ENCODE measurements at regions not wholly inside any gene's neighbourhood (a gene's known extent, or its start where the extent isn't known, plus 50 kb on each side); places are given as distances from the start of the nearest gene placed in this dataset.

DNA sequence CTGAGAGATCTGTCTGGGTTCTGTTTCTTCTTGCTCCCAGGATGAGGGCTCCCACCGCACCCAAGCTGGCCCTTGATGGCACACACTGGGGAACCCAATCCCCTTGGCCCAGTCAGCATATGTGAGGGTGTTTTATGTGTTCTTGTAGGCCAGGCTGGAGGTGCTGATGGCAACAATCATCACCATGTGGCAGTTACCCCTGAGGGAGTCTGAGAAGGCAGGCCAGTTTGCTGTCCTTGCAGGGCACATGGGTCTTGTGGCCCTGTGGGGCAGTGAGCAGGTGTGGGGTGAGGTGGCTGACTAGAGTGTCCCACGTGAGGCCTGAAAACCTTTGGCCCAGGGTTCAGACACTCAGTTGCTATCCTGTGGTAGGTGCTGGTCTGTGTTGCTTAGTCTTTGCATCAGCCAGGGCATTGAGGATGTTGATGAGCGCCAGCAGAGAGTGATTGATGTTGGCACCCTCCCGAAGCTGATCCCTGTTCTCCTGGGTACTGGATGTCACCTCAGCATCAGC lies 2183.0 kb downstream of the TP53TG3F start (continued):
- TF ChIP-seq TCF7L2 (IDR thresholded peaks at IDR 0.05; ENCODE audit: borderline replicate concordance, extremely low read depth, insufficient read depth, insufficient read length): no peak
- no peak for TF ChIP-seq JUND (IDR thresholded peaks at IDR 0.05)
- TF ChIP-seq, protein P1, sequence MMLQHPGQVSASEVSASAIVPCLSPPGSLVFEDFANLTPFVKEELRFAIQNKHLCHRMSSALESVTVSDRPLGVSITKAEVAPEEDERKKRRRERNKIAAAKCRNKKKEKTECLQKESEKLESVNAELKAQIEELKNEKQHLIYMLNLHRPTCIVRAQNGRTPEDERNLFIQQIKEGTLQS (IDR thresholded peaks at IDR 0.05): no peak
- no peak for TF ChIP-seq POLR2A (IDR thresholded peaks at IDR 0.05; ENCODE audit: borderline replicate concordance, extremely low read depth, insufficient read depth, insufficient read length)

DNA sequence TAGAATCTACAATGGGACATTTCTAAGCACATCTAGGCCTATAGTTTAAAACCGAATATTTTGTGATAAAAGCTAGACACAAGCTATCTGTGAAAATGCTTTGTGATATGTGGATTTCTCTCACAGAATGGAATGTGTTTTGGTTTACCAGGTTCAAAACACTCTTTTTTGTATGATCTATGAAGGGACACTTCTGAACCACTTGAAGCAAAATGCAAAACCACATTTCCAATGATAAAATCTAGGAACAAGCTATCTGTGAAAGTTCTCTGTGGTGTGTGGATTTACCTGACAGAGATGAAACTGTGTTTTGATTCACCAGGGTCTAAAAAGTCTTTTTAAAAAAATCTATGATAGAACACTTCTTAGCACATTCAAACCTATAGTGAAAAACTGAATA lies 2192.4 kb downstream of the TP53TG3F start:
- no peaks in the 10 kb centered on the region for H3K36me3 ChIP-seq (ENCODE audit: control insufficient read depth in 1 of 2, insufficient read depth in 2 of 2, low read length in 2 of 2)
- no peaks in the 10 kb centered on the region for H3K79me2 ChIP-seq (ENCODE audit: insufficient read depth, low read length)
- DNase-seq (ENCODE audit: low read depth, low spot score): no peak
- no peak overlapping the region for H3K4me2 ChIP-seq (ENCODE audit: low read length)
- TF ChIP-seq SP1 (IDR thresholded peaks at IDR 0.05; ENCODE audit: low read depth) (no peak), EGR1 (IDR thresholded peaks at IDR 0.05; ENCODE audit: low read depth) (no peak), ZNF274 (IDR thresholded peaks at IDR 0.05; ENCODE audit: low read depth, low read length) (no peak), CEBPB (IDR thresholded peaks at IDR 0.05; ENCODE audit: low read depth) (no peak), SIN3A (IDR thresholded peaks at IDR 0.05; ENCODE audit: low read depth) (no peak), EZH2phosphoT487 (IDR thresholded peaks at IDR 0.05; ENCODE audit: borderline replicate concordance) (no peak), YY1 (IDR thresholded peaks at IDR 0.05; ENCODE audit: extremely low read depth, insufficient replicate concordance, low read depth, low read length) (no peak)
- TF ChIP-seq, protein P2, sequence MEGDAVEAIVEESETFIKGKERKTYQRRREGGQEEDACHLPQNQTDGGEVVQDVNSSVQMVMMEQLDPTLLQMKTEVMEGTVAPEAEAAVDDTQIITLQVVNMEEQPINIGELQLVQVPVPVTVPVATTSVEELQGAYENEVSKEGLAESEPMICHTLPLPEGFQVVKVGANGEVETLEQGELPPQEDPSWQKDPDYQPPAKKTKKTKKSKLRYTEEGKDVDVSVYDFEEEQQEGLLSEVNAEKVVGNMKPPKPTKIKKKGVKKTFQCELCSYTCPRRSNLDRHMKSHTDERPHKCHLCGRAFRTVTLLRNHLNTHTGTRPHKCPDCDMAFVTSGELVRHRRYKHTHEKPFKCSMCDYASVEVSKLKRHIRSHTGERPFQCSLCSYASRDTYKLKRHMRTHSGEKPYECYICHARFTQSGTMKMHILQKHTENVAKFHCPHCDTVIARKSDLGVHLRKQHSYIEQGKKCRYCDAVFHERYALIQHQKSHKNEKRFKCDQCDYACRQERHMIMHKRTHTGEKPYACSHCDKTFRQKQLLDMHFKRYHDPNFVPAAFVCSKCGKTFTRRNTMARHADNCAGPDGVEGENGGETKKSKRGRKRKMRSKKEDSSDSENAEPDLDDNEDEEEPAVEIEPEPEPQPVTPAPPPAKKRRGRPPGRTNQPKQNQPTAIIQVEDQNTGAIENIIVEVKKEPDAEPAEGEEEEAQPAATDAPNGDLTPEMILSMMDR (IDR thresholded peaks at IDR 0.05 in 2 of 3, conservative IDR thresholded peaks at IDR 0.05 in 1 of 3; ENCODE audit: borderline replicate concordance in 1 of 3, insufficient read depth in 1 of 3, low read depth in 2 of 3, low read length in 2 of 3): no peak
- no peak for ATAC-seq
- intact Hi-C loops (cut with micrococcal nuclease): no loop called here
- H3K9ac ChIP-seq (ENCODE audit: low read length): no peak overlapping the region
- H3K27me3 ChIP-seq (ENCODE audit: insufficient read depth, low read length): no peaks in the 10 kb centered on the region
- CTCF ChIA-PET: no interaction called here
- POLR2A ChIA-PET: no interaction called here
- H4K20me1 ChIP-seq (ENCODE audit: insufficient read depth): no peaks in the 10 kb centered on the region
- BruUV-seq (replicated peaks): no TSS peak
- no peak overlapping the region for H3K4me3 ChIP-seq (replicated peaks in 1 of 2; ENCODE audit: low read depth in 1 of 2, low read length in 2 of 2)
- H3K9me2 ChIP-seq (ENCODE audit: insufficient read depth): no peaks in the 10 kb centered on the region
- no peak overlapping the region for H2AFZ ChIP-seq (ENCODE audit: low read depth, low read length, poor library complexity, severe bottlenecking)
- no peaks in the 10 kb centered on the region for H3K4me1 ChIP-seq (ENCODE audit: control insufficient read depth in 1 of 2, insufficient read depth in 2 of 2, low read length in 2 of 2)
- no peak overlapping the region for H3K27ac ChIP-seq (ENCODE audit: low read depth, low read length)
- no peaks in the 10 kb centered on the region for H3K9me3 ChIP-seq (ENCODE audit: control insufficient read depth in 1 of 2, insufficient read depth in 1 of 2, low read depth in 1 of 2, low read length in 2 of 2)
- RAD21 ChIA-PET (ENCODE audit: low non-redundant PET in 1 of 2, low total read pairs in 2 of 2, uncharacterized antibody in 2 of 2, unreplicated experiment in 2 of 2): no interaction called here

Measured in HCT116 (cell line).